ENCODE measurements at regions not wholly inside any gene's neighbourhood (a gene's known extent, or its start where the extent isn't known, plus 50 kb on each side); places are given as distances from the start of the nearest gene placed in this dataset.

- Histone ChIP-seq H3K4me3 (ENCODE audit: low read depth, low read length, poor library complexity, severe bottlenecking) (no peak overlapping the region), H3K4me1 (ENCODE audit: insufficient read depth, low read length, poor library complexity, severe bottlenecking) (no peaks in the 10 kb centered on the region), H3K27me3 (replicated peaks; ENCODE audit: insufficient read depth, low read depth, low read length, poor library complexity) (no peaks in the 10 kb centered on the region), H3K36me3 (ENCODE audit: insufficient read depth, low read length, poor library complexity, severe bottlenecking) (no peaks in the 10 kb centered on the region), H3K9me3 (ENCODE audit: low read depth, low read length, poor library complexity, severe bottlenecking) (peaks cover 2% of the 10 kb centered on the region), H3K27ac (ENCODE audit: low read depth, low read length, poor library complexity, severe bottlenecking) (no peak overlapping the region)
- CTCF ChIA-PET, result no interaction called here
- no peak for DNase-seq (ENCODE audit: low spot score)
- POLR2A ChIA-PET (ENCODE audit: low non-redundant PET), result no interaction called here
- intact Hi-C loops (cut with micrococcal nuclease; ENCODE audit: unreplicated experiment), result no loop called here
- BruUV-seq (replicated peaks), result no TSS peak
- TF ChIP-seq, protein P1, sequence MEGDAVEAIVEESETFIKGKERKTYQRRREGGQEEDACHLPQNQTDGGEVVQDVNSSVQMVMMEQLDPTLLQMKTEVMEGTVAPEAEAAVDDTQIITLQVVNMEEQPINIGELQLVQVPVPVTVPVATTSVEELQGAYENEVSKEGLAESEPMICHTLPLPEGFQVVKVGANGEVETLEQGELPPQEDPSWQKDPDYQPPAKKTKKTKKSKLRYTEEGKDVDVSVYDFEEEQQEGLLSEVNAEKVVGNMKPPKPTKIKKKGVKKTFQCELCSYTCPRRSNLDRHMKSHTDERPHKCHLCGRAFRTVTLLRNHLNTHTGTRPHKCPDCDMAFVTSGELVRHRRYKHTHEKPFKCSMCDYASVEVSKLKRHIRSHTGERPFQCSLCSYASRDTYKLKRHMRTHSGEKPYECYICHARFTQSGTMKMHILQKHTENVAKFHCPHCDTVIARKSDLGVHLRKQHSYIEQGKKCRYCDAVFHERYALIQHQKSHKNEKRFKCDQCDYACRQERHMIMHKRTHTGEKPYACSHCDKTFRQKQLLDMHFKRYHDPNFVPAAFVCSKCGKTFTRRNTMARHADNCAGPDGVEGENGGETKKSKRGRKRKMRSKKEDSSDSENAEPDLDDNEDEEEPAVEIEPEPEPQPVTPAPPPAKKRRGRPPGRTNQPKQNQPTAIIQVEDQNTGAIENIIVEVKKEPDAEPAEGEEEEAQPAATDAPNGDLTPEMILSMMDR (conservative IDR thresholded peaks at IDR 0.05; ENCODE audit: low read depth, low read length), result no peak
- no peak for TF ChIP-seq EZH2 (IDR thresholded peaks at IDR 0.05; ENCODE audit: borderline replicate concordance, low read depth, low read length, poor library complexity, severe bottlenecking)
Measured at GRCh38 chr9:78954286-78954685, 617.5 kb upstream of the TLE4 start.

- BruUV-seq (replicated peaks), result no TSS peak
- no peak overlapping the region for H3K27ac ChIP-seq (ENCODE audit: low read depth, low read length, poor library complexity, severe bottlenecking)
- DNase-seq (ENCODE audit: low spot score), result peak; percentile 9
- ChIA-PET CTCF (no interaction called here), POLR2A (ENCODE audit: low non-redundant PET) (no interaction called here)
- no peaks in the 10 kb centered on the region for H3K27me3 ChIP-seq (replicated peaks; ENCODE audit: insufficient read depth, low read depth, low read length, poor library complexity)
- peaks cover 5% of the 10 kb centered on the region for H3K9me3 ChIP-seq (ENCODE audit: low read depth, low read length, poor library complexity, severe bottlenecking)
- H3K4me3 ChIP-seq (ENCODE audit: low read depth, low read length, poor library complexity, severe bottlenecking), result no peak overlapping the region
- H3K4me1 ChIP-seq (ENCODE audit: insufficient read depth, low read length, poor library complexity, severe bottlenecking), result no peaks in the 10 kb centered on the region
- H3K36me3 ChIP-seq (ENCODE audit: insufficient read depth, low read length, poor library complexity, severe bottlenecking), result no peaks in the 10 kb centered on the region
- intact Hi-C loops (cut with micrococcal nuclease; ENCODE audit: unreplicated experiment), result no loop called here
- no peak for TF ChIP-seq EZH2 (IDR thresholded peaks at IDR 0.05; ENCODE audit: borderline replicate concordance, low read depth, low read length, poor library complexity, severe bottlenecking)
- TF ChIP-seq, protein P1 (conservative IDR thresholded peaks at IDR 0.05; ENCODE audit: low read depth, low read length), result peak; percentile 24; the same call in 1 of the 2 replicates
Measured at GRCh38 chr9:78958892-78959291, 612.9 kb upstream of the TLE4 start.

DNA sequence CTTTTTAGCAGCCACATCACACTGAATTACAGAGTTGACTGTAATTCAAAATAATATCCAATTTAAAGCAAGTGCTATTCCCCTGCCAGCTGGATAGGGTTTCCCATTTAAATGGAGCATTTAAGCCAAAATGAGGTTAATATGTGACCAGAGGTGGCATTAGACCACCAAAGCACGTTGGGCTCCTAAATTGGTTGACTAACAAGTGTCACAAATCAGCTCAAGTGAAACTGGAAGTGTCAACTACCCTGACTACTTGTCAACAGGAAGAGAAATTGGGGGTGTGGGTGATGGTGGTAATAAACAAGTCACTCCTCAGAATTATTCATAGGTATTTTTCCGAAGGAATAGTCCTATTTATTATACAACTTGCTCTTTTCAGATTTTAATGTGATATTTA lies 609.6 kb upstream of the TLE4 start:
- TF ChIP-seq EZH2 (IDR thresholded peaks at IDR 0.05; ENCODE audit: borderline replicate concordance, low read depth, low read length, poor library complexity, severe bottlenecking), result no peak
- TF ChIP-seq, protein P1 (conservative IDR thresholded peaks at IDR 0.05; ENCODE audit: low read depth, low read length), result no peak
- CTCF ChIA-PET, result no interaction called here
- intact Hi-C loops (cut with micrococcal nuclease; ENCODE audit: unreplicated experiment), result no loop called here
- no peaks in the 10 kb centered on the region for H3K36me3 ChIP-seq (ENCODE audit: insufficient read depth, low read length, poor library complexity, severe bottlenecking)
- H3K4me3 ChIP-seq (ENCODE audit: low read depth, low read length, poor library complexity, severe bottlenecking), result no peak overlapping the region
- POLR2A ChIA-PET (ENCODE audit: low non-redundant PET), result no interaction called here
- BruUV-seq (replicated peaks), result no TSS peak
- no peak for DNase-seq (ENCODE audit: low spot score)
- no peaks in the 10 kb centered on the region for H3K4me1 ChIP-seq (ENCODE audit: insufficient read depth, low read length, poor library complexity, severe bottlenecking)
- peaks cover 5% of the 10 kb centered on the region for H3K9me3 ChIP-seq (ENCODE audit: low read depth, low read length, poor library complexity, severe bottlenecking)
- no peak overlapping the region for H3K27ac ChIP-seq (ENCODE audit: low read depth, low read length, poor library complexity, severe bottlenecking)
- H3K27me3 ChIP-seq (replicated peaks; ENCODE audit: insufficient read depth, low read depth, low read length, poor library complexity), result no peaks in the 10 kb centered on the region

All from A673 (cell line).